WTC11 (cell line): ENCODE measurements at regions not wholly inside any gene's neighbourhood (a gene's known extent, or its start where the extent isn't known, plus 50 kb on each side); places are given as distances from the start of the nearest gene placed in this dataset.

Experiments
- ATAC-seq: fragments of 200-7000 bp; cut with Tn5 transposase; 2 replicates; pipeline ENCODE4 v1.10.0; 2021; ENCODE audit warnings: mild to moderate bottlenecking, moderate library complexity
- CTCF ChIA-PET: fragments of 300-600 bp; sonication (Branson Sonifier 250); formaldehyde crosslinking; loops from one replicate; lab custom pipeline; 2021; ENCODE audit warnings: antibody characterized with exemption; lab: Charles Lee
- POLR2A ChIA-PET: fragments of 350-600 bp; sonication (Branson Sonifier 250); formaldehyde crosslinking; loops from one replicate; lab custom pipeline; 2021; ENCODE audit warnings: antibody characterized with exemption; lab: Charles Lee
- DNase-seq: peaks from one replicate; pipeline ENCODE4 v3.0.0; 2021; ENCODE audit warnings: low spot score
- H3K27ac Mint-ChIP-seq: 2 replicates; pipeline ENCODE4 v1.8.0; 2021; ENCODE audit warnings: mixed read lengths
- H3K27me3 Mint-ChIP-seq: 2 replicates; pipeline ENCODE4 v1.8.0; 2021; ENCODE audit warnings: low read depth, mild to moderate bottlenecking, moderate library complexity, mixed read lengths
- H3K36me3 Mint-ChIP-seq: 2 replicates; pipeline ENCODE4 v1.8.0; 2021; ENCODE audit warnings: mixed read lengths
- H3K4me1 Mint-ChIP-seq: 2 replicates; pipeline ENCODE4 v1.8.0; 2022; ENCODE audit warnings: mixed read lengths
- H3K4me3 Mint-ChIP-seq: 2 replicates; pipeline ENCODE4 v1.8.0; 2021; ENCODE audit warnings: mild to moderate bottlenecking, moderate library complexity, mixed read lengths
- H3K9me3 Mint-ChIP-seq: 2 replicates; pipeline ENCODE4 v1.8.0; 2021; ENCODE audit warnings: mixed read lengths
- CBFB ChIP-seq: sonication (generic); formaldehyde crosslinking; IDR thresholded peaks from 2 replicates; pipeline ENCODE4 v1.8.1; 2022; ENCODE audit warnings: mild to moderate bottlenecking, low read depth, missing genetic modification reagents
- ELF4 ChIP-seq: sonication (generic); formaldehyde crosslinking; IDR thresholded peaks from 2 replicates; pipeline ENCODE4 v1.8.1; 2022; ENCODE audit warnings: low read depth, mild to moderate bottlenecking, moderate library complexity, missing genetic modification reagents
- FOXJ3 ChIP-seq: sonication (generic); formaldehyde crosslinking; IDR thresholded peaks from 2 replicates; pipeline ENCODE4 v1.9.0; 2021; ENCODE audit warnings: missing genetic modification reagents, mild to moderate bottlenecking, borderline replicate concordance
- FOXP1 ChIP-seq: sonication (generic); formaldehyde crosslinking; IDR thresholded peaks from 2 replicates; pipeline ENCODE4 v1.8.0; 2022; ENCODE audit warnings: missing genetic modification reagents, mild to moderate bottlenecking, moderate library complexity, borderline replicate concordance
- GRHL2 ChIP-seq: fragments of 250-450 bp; sonication (Bioruptor Pico); IDR thresholded peaks from 2 replicates; pipeline ENCODE4 v1.8.0; 2022; ENCODE audit warnings: mild to moderate bottlenecking, moderate library complexity; ENCODE audit not compliant: insufficient replicate concordance, severe bottlenecking
- IRF2 ChIP-seq: sonication (generic); formaldehyde crosslinking; IDR thresholded peaks from 2 replicates; pipeline ENCODE4 v1.8.0; 2022; ENCODE audit warnings: low read depth, missing genetic modification reagents, borderline replicate concordance
- KAT7 ChIP-seq: sonication (generic); formaldehyde crosslinking; IDR thresholded peaks from 2 replicates; pipeline ENCODE4 v1.8.1; 2023; ENCODE audit warnings: missing genetic modification reagents, mild to moderate bottlenecking, borderline replicate concordance
- MXD4 ChIP-seq: fragments of 250-450 bp; sonication (Bioruptor Pico); IDR thresholded peaks from 2 replicates; pipeline ENCODE4 v1.8.0; 2021; ENCODE audit warnings: mild to moderate bottlenecking, moderate library complexity, borderline replicate concordance
- MYBL2 ChIP-seq: sonication (generic); formaldehyde crosslinking; IDR thresholded peaks from 2 replicates; pipeline ENCODE4 v1.8.1; 2023; ENCODE audit warnings: mild to moderate bottlenecking, moderate library complexity, missing genetic modification reagents
- PRRX2 ChIP-seq: fragments of 250-450 bp; sonication (Bioruptor Pico); IDR thresholded peaks from 2 replicates; pipeline ENCODE4 v1.8.0; 2021; ENCODE audit warnings: mild to moderate bottlenecking
- RELA ChIP-seq: sonication (generic); formaldehyde crosslinking; IDR thresholded peaks from 2 replicates; pipeline ENCODE4 v1.8.1; 2022; ENCODE audit warnings: missing genetic modification reagents, mild to moderate bottlenecking, borderline replicate concordance
- RORB ChIP-seq: fragments of 250-450 bp; sonication (Bioruptor Pico); IDR thresholded peaks from 2 replicates; pipeline ENCODE4 v1.9.0; 2021; ENCODE audit warnings: mild to moderate bottlenecking
- SMAD3 ChIP-seq: sonication (generic); formaldehyde crosslinking; IDR thresholded peaks from 2 replicates; pipeline ENCODE4 v1.8.0; 2022; ENCODE audit warnings: missing genetic modification reagents, mild to moderate bottlenecking, borderline replicate concordance
- TEAD4 ChIP-seq: sonication (generic); formaldehyde crosslinking; IDR thresholded peaks from 2 replicates; pipeline ENCODE4 v1.8.0; 2022; ENCODE audit warnings: mild to moderate bottlenecking, missing genetic modification reagents
- ZNF121 ChIP-seq: sonication (generic); formaldehyde crosslinking; IDR thresholded peaks from 2 replicates; pipeline ENCODE4 v1.8.0; 2023; ENCODE audit warnings: missing genetic modification reagents
- ZNF317 ChIP-seq: sonication (generic); formaldehyde crosslinking; IDR thresholded peaks from 2 replicates; pipeline ENCODE4 v1.8.1; 2023; ENCODE audit warnings: low read depth, mild to moderate bottlenecking, moderate library complexity, missing genetic modification reagents, borderline replicate concordance
- TF ChIP-seq, protein P1 (sequence below): fragments of 250-450 bp; sonication (Bioruptor Pico); conservative IDR thresholded peaks from 2 replicates; pipeline ENCODE4 v1.9.0; 2021; ENCODE audit warnings: mild to moderate bottlenecking
- TF ChIP-seq, protein P2 (sequence below): sonication (generic); formaldehyde crosslinking; IDR thresholded peaks from 2 replicates; pipeline ENCODE4 v1.8.0; 2022; ENCODE audit warnings: missing genetic modification reagents
- TF ChIP-seq, protein P3 (sequence below): fragments of 250-450 bp; sonication (Bioruptor Pico); IDR thresholded peaks from 2 replicates; pipeline ENCODE4 v1.9.0; 2021; ENCODE audit warnings: moderate library complexity, mild to moderate bottlenecking, inconsistent platforms, borderline replicate concordance
- TF ChIP-seq, protein P4 (sequence below): sonication (generic); formaldehyde crosslinking; IDR thresholded peaks from 2 replicates; pipeline ENCODE4 v1.8.0; 2022; ENCODE audit warnings: mild to moderate bottlenecking, missing genetic modification reagents
- TF ChIP-seq, protein P5 (sequence below): fragments of 250-450 bp; sonication (Bioruptor Pico); IDR thresholded peaks from 2 replicates; pipeline ENCODE4 v1.9.0; 2021; ENCODE audit warnings: mild to moderate bottlenecking
- TF ChIP-seq, protein P6 (sequence below): sonication (generic); formaldehyde crosslinking; IDR thresholded peaks from 2 replicates; pipeline ENCODE4 v1.8.0; 2022; ENCODE audit warnings: mild to moderate bottlenecking, missing genetic modification reagents

DNA sequence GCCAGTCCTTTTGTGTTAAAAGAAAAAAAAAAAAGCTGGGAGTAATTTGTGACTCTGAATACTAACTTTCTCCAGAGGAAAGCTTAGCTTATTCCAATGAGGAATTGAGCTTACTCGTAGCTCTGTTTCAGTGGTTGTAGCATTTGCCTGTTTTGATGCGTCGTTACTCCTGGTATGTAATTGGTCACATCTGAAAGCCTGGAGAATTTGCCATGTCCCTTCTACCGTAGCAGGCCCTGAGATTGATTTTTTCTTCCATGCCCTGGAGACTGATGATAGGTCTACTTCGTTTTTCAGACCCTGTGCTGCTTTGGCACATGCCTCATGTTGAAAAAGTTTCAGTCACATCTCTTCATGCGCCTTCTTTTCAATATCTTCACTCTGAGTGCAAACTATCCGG, 1103.0 kb downstream of the PLA2G4A start (continued):
- no peak for TF ChIP-seq ZNF317 (CRISPR knock-in tag)

DNA sequence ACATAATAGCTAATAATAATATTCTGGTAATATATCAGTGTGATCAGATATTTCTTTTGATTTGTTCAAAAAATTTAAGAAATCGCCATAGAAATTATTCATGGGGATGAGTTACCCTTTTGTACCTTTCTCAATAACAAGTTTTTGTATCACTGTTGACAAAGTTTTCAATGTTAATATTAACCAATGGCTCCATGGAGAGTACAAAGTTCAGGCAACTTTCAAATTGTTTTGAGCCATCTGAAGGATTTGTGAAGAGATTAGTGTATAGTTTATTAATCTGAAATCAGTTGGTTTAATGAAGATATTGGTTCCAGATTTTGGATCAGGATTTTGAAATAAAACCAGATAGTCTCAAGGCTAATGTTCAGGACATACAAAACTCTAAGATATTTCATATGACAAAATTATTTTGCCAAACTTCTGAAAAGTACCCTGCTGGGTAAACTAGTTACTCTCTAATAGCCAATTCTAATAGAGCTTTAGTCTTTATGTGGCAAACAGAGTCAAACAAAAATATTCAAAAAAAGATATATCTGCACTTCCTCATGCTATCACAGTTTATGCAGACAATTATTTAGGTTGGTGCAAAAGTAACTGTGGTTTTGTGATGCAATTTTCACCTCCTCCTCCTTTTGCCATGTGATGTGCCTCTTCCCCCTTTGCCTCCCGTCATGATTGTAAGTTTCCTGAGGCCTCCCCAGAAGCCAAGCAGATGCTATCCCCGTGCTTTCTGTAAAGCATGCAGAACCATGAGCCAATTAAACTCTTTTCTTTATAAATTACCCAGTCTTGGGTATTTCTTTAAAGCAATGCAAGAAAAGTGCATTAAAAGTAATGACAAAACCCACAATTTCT, 1105.0 kb downstream of the PLA2G4A start:
- peaks cover 16% of the 10 kb centered on the region for H3K4me1 Mint-ChIP-seq

DNA sequence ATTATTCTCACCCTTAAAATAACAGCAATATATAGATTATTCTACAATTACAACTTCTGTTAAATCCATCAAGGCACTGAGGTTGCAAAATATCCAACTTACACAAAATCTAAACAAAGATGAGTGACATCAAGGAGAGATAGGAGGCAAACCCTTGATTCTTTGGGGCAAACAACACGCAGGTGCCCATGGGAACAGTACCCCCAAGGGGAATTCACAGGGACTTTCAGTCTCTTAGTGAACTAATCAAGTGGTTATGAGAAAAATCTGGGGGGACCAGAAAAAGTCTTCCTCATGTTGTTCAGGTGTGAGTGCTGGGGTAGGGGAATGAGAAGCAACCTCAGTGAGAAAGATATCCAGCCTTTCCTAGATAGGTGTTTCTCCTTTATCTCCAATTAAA, 1107.9 kb downstream of the PLA2G4A start:
- Mint-ChIP-seq H3K36me3 (peaks cover 6% of the 10 kb centered on the region; the same call in 1 of the 2 replicates), H3K27me3 (no peaks in the 10 kb centered on the region), H3K27ac (no peak overlapping the region), H3K4me3 (no peak overlapping the region), H3K4me1 (0 out of 2 replicates have a peak, but pooled peaks cover 3% of the 10 kb centered on the region), H3K9me3 (peaks cover 26% of the 10 kb centered on the region)
- ChIA-PET CTCF (no interaction called here), POLR2A (no interaction called here)
- ATAC-seq (no peak), DNase-seq (no peak)
- TF ChIP-seq, protein P1, sequence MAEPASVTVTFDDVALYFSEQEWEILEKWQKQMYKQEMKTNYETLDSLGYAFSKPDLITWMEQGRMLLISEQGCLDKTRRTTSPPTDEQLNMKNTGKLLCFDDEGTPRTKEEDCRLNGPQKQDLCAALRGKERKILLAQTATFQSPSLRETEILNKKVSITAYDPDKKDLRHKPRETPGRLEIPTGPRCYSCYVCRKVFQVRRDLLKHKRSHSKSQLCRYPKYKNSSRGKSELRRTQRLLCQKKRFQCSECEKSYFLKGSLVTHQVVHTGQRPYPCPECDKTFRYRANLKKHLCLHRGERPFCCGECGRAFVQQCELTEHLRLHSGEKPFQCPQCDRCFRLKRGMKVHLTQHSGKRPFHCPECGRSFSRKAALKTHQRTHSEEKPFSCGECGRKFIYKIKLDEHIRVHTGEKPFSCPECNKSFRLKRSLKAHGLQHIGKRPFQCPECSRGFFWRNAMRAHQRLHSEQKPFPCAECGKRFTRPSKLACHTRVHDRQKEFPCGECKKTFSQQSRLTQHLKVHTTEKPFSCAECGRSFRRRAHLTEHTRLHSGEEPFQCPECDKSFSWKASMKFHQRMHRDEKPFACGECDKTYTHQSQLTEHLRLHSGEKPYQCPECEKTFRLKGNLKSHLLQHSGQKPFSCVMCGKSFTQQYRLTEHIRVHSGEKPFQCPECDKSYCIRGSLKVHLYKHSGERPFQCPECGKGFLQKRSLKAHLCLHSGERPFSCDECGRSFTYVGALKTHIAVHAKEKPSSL = no peak
- no peak for TF ChIP-seq ZNF121
- TF ChIP-seq KAT7 (CRISPR knock-in tag) = no peak
- TF ChIP-seq, protein P2, sequence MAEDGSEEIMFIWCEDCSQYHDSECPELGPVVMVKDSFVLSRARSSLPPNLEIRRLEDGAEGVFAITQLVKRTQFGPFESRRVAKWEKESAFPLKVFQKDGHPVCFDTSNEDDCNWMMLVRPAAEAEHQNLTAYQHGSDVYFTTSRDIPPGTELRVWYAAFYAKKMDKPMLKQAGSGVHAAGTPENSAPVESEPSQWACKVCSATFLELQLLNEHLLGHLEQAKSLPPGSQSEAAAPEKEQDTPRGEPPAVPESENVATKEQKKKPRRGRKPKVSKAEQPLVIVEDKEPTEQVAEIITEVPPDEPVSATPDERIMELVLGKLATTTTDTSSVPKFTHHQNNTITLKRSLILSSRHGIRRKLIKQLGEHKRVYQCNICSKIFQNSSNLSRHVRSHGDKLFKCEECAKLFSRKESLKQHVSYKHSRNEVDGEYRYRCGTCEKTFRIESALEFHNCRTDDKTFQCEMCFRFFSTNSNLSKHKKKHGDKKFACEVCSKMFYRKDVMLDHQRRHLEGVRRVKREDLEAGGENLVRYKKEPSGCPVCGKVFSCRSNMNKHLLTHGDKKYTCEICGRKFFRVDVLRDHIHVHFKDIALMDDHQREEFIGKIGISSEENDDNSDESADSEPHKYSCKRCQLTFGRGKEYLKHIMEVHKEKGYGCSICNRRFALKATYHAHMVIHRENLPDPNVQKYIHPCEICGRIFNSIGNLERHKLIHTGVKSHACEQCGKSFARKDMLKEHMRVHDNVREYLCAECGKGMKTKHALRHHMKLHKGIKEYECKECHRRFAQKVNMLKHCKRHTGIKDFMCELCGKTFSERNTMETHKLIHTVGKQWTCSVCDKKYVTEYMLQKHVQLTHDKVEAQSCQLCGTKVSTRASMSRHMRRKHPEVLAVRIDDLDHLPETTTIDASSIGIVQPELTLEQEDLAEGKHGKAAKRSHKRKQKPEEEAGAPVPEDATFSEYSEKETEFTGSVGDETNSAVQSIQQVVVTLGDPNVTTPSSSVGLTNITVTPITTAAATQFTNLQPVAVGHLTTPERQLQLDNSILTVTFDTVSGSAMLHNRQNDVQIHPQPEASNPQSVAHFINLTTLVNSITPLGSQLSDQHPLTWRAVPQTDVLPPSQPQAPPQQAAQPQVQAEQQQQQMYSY (CRISPR knock-in tag) = no peak
- no peak for TF ChIP-seq RELA (CRISPR knock-in tag)
- TF ChIP-seq, protein P3, sequence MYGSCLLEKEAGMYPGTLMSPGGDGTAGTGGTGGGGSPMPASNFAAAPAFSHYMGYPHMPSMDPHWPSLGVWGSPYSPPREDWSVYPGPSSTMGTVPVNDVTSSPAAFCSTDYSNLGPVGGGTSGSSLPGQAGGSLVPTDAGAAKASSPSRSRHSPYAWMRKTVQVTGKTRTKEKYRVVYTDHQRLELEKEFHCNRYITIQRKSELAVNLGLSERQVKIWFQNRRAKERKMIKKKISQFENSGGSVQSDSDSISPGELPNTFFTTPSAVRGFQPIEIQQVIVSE (CRISPR knock-in tag) = no peak
- no peak for TF ChIP-seq CBFB
- no peak for TF ChIP-seq RORB (CRISPR knock-in tag)
- TF ChIP-seq IRF2 (CRISPR knock-in tag) = no peak
- TF ChIP-seq, protein P4, sequence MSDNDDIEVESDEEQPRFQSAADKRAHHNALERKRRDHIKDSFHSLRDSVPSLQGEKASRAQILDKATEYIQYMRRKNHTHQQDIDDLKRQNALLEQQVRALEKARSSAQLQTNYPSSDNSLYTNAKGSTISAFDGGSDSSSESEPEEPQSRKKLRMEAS (CRISPR knock-in tag) = no peak

More for the DNA sequence above, 1105.0 kb downstream of the PLA2G4A start:
- Mint-ChIP-seq H3K27ac (no peak overlapping the region), H3K9me3 (peaks cover 23% of the 10 kb centered on the region), H3K36me3 (peaks cover 6% of the 10 kb centered on the region; the same call in 1 of the 2 replicates), H3K4me3 (no peak overlapping the region), H3K27me3 (no peaks in the 10 kb centered on the region)
- TF ChIP-seq, protein P3 (CRISPR knock-in tag) = no peak
- no peak for TF ChIP-seq ZNF317 (CRISPR knock-in tag)
- TF ChIP-seq PRRX2 = no peak
- TF ChIP-seq CBFB = no peak
- TF ChIP-seq SMAD3 (CRISPR knock-in tag) = no peak
- TF ChIP-seq MXD4 (CRISPR knock-in tag) = no peak
- TF ChIP-seq MYBL2 (CRISPR knock-in tag) = no peak
- TF ChIP-seq, protein P5, sequence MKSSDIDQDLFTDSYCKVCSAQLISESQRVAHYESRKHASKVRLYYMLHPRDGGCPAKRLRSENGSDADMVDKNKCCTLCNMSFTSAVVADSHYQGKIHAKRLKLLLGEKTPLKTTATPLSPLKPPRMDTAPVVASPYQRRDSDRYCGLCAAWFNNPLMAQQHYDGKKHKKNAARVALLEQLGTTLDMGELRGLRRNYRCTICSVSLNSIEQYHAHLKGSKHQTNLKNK = no peak
- TF ChIP-seq, protein P1 = no peak
- no peak for TF ChIP-seq FOXP1 (CRISPR knock-in tag)
- TF ChIP-seq ZNF121 = no peak
- TF ChIP-seq ELF4 (CRISPR knock-in tag) = no peak
- TF ChIP-seq, protein P6, sequence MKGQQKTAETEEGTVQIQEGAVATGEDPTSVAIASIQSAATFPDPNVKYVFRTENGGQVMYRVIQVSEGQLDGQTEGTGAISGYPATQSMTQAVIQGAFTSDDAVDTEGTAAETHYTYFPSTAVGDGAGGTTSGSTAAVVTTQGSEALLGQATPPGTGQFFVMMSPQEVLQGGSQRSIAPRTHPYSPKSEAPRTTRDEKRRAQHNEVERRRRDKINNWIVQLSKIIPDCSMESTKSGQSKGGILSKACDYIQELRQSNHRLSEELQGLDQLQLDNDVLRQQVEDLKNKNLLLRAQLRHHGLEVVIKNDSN (CRISPR knock-in tag) = no peak
- no peak for TF ChIP-seq TEAD4 (CRISPR knock-in tag)
- no peak for TF ChIP-seq FOXJ3
- TF ChIP-seq GRHL2 (CRISPR knock-in tag) = no peak
- TF ChIP-seq RELA (CRISPR knock-in tag) = no peak
- ChIA-PET CTCF (no interaction called here), POLR2A (no interaction called here)
- DNase-seq = no peak
- no peak for ATAC-seq
